Parathyroid adenoma (tissue), 2 donors: ENCODE measurements at regions not wholly inside any gene's neighbourhood (a gene's known extent, or its start where the extent isn't known, plus 50 kb on each side); places are given as distances from the start of the nearest gene placed in this dataset.

Experiments used
- H2AFZ ChIP-seq: fragments of 300-600 bp; sonication (generic); one replicate; pipeline ENCODE4 v1.7.0; 2017; ENCODE audit warnings: antibody characterized with exemption, mild to moderate bottlenecking
- H3K27ac ChIP-seq: fragments of 300-600 bp; sonication (generic); one replicate; pipeline ENCODE4 v1.7.0; 2017
- H3K27me3 ChIP-seq: fragments of 300-600 bp; sonication (generic); one replicate; pipeline ENCODE4 v1.7.0; 2017; ENCODE audit warnings: low read length; ENCODE audit not compliant: control insufficient read depth, insufficient read depth
- H3K36me3 ChIP-seq: fragments of 300-600 bp; sonication (generic); one replicate; pipeline ENCODE4 v1.7.0; 2017; ENCODE audit warnings: low read length; ENCODE audit not compliant: control insufficient read depth, insufficient read depth
- H3K4me1 ChIP-seq: fragments of 300-600 bp; sonication (generic); one replicate; pipeline ENCODE4 v1.7.0; 2017; ENCODE audit warnings: control low read depth
- H3K4me2 ChIP-seq: fragments of 300-600 bp; sonication (generic); one replicate; pipeline ENCODE4 v1.7.0; 2017; ENCODE audit warnings: low read length
- H3K4me3 ChIP-seq: fragments of 300-600 bp; sonication (generic); one replicate; pipeline ENCODE4 v1.7.0; 2017; ENCODE audit warnings: low read depth, low read length
- H3K79me2 ChIP-seq: fragments of 300-600 bp; sonication (generic); one replicate; pipeline ENCODE4 v1.7.0; 2017; ENCODE audit warnings: control low read depth
- H3K9ac ChIP-seq: fragments of 300-600 bp; sonication (generic); one replicate; pipeline ENCODE4 v1.7.0; 2017; ENCODE audit warnings: mild to moderate bottlenecking
- H3K9me3 ChIP-seq: fragments of 300-600 bp; sonication (generic); one replicate; pipeline ENCODE4 v1.7.0; 2017; ENCODE audit warnings: low read length; ENCODE audit not compliant: control insufficient read depth
- CTCF ChIP-seq: fragments of 300-600 bp; sonication (generic); IDR thresholded peaks from one replicate; pipeline ENCODE4 v1.7.0; 2017; ENCODE audit warnings: antibody characterized with exemption, mild to moderate bottlenecking
- donor health status: primary hyperparathyroidism.

- no peaks in the 10 kb centered on the region for H3K36me3 ChIP-seq
- no peak overlapping the region for H3K27ac ChIP-seq
- no peaks in the 10 kb centered on the region for H3K79me2 ChIP-seq
- TF ChIP-seq CTCF, result no peak
- H3K4me1 ChIP-seq, result peaks cover 9% of the 10 kb centered on the region
- H3K9ac ChIP-seq, result no peak overlapping the region
- no peaks in the 10 kb centered on the region for H3K27me3 ChIP-seq
- no peaks in the 10 kb centered on the region for H3K9me3 ChIP-seq
- H3K4me2 ChIP-seq, result no peak overlapping the region
- no peak overlapping the region for H3K4me3 ChIP-seq
- no peak overlapping the region for H2AFZ ChIP-seq
Observed at GRCh38 chr2:47276061-47276460, 93.0 kb upstream of the EPCAM start.

- H3K9ac ChIP-seq, result no peak overlapping the region
- H2AFZ ChIP-seq, result no peak overlapping the region
- no peaks in the 10 kb centered on the region for H3K36me3 ChIP-seq
- no peak for TF ChIP-seq CTCF
- H3K9me3 ChIP-seq, result no peaks in the 10 kb centered on the region
- H3K79me2 ChIP-seq, result no peaks in the 10 kb centered on the region
- H3K4me3 ChIP-seq, result no peak overlapping the region
- no peak overlapping the region for H3K4me2 ChIP-seq
- peaks cover 9% of the 10 kb centered on the region for H3K4me1 ChIP-seq
- no peak overlapping the region for H3K27ac ChIP-seq
- no peaks in the 10 kb centered on the region for H3K27me3 ChIP-seq
Observed at GRCh38 chr2:47274054-47274782, 94.9 kb upstream of the EPCAM start.

- H3K27me3 ChIP-seq, result no peaks in the 10 kb centered on the region
- H3K9ac ChIP-seq, result no peak overlapping the region
- peak overlapping the region; percentile 79 for H2AFZ ChIP-seq
- H3K4me1 ChIP-seq, result peaks cover 9% of the 10 kb centered on the region
- no peaks in the 10 kb centered on the region for H3K36me3 ChIP-seq
- H3K79me2 ChIP-seq, result no peaks in the 10 kb centered on the region
- no peaks in the 10 kb centered on the region for H3K9me3 ChIP-seq
- H3K4me3 ChIP-seq, result no peak overlapping the region
- no peak overlapping the region for H3K27ac ChIP-seq
- peak overlapping the region; percentile 71 for H3K4me2 ChIP-seq
- TF ChIP-seq CTCF, result no peak
Observed at GRCh38 chr2:47272905-47273758, 96.0 kb upstream of the EPCAM start.

- Histone ChIP-seq H3K36me3 (no peaks in the 10 kb centered on the region), H3K4me3 (peak overlapping the region; percentile 41), H3K9ac (no peak overlapping the region)
Observed at GRCh38 chr2:47272031-47272864, 95.9 kb upstream of the CALM2 start.

More at GRCh38 chr2:47272031-47272864, 95.9 kb upstream of the CALM2 start:
- no peaks in the 10 kb centered on the region for H3K9me3 ChIP-seq
- H3K27me3 ChIP-seq, result no peaks in the 10 kb centered on the region
- H2AFZ ChIP-seq, result peak overlapping the region; percentile 79
- H3K79me2 ChIP-seq, result no peaks in the 10 kb centered on the region
- peaks cover 9% of the 10 kb centered on the region for H3K4me1 ChIP-seq
- H3K4me2 ChIP-seq, result peak overlapping the region; percentile 71
- TF ChIP-seq CTCF, result peak; percentile 95
- peak overlapping the region; percentile 34 for H3K27ac ChIP-seq
